ENCODE measurements at regions not wholly inside any gene's neighbourhood (a gene's known extent, or its start where the extent isn't known, plus 50 kb on each side); places are given as distances from the start of the nearest gene placed in this dataset.
A peak's percentile ranks its signal among the peaks of the same experiment; 100 is the strongest.

GRCh38 chr18:70493461-70493860 is 204.6 kb downstream of the SOCS6 start:
- Histone ChIP-seq H3K4me3 (no peak overlapping the region), H3K4me1 (no peaks in the 10 kb centered on the region), H3K27me3 (ENCODE audit: low read depth) (no peaks in the 10 kb centered on the region), H3K9me3 (no peaks in the 10 kb centered on the region), H3K27ac (no peak overlapping the region), H3K36me3 (no peaks in the 10 kb centered on the region)
- intact Hi-C loops (cut with DNase I), result no loop called here
- ATAC-seq (no peak), DNase-seq (no peak)
- no peak for TF ChIP-seq CTCF (IDR thresholded peaks at IDR 0.05)

GRCh38 chr18:70491734-70492348 is 203.0 kb downstream of the SOCS6 start:
- Histone ChIP-seq H3K27me3 (ENCODE audit: low read depth) (no peaks in the 10 kb centered on the region), H3K4me3 (no peak overlapping the region), H3K27ac (no peak overlapping the region), H3K36me3 (no peaks in the 10 kb centered on the region), H3K4me1 (no peaks in the 10 kb centered on the region), H3K9me3 (no peaks in the 10 kb centered on the region)
- peak; percentile 79 for TF ChIP-seq CTCF (IDR thresholded peaks at IDR 0.05)
- ATAC-seq (peak; percentile 76 to 79), DNase-seq (no peak)
- intact Hi-C loops (cut with DNase I), result no loop called here

- no peak overlapping the region for H3K4me3 ChIP-seq
- no peaks in the 10 kb centered on the region for H3K36me3 ChIP-seq
- H3K27me3 ChIP-seq (ENCODE audit: low read depth), result no peaks in the 10 kb centered on the region
- peak; percentile 67 for TF ChIP-seq CTCF (IDR thresholded peaks at IDR 0.05)
- DNase-seq, result no peak
- H3K27ac ChIP-seq, result peak overlapping the region; percentile 34
- H3K9me3 ChIP-seq, result no peaks in the 10 kb centered on the region
- no peaks in the 10 kb centered on the region for H3K4me1 ChIP-seq
- intact Hi-C loops (cut with DNase I), result no loop called here
- ATAC-seq, result peak; percentile 76 to 86
Measured at GRCh38 chr18:70489986-70490933, 201.4 kb downstream of the SOCS6 start.

- H3K4me3 ChIP-seq, result no peak overlapping the region
- DNase-seq, result no peak
- no peaks in the 10 kb centered on the region for H3K36me3 ChIP-seq
- no peaks in the 10 kb centered on the region for H3K4me1 ChIP-seq
- TF ChIP-seq CTCF (IDR thresholded peaks at IDR 0.05), result no peak
- no peaks in the 10 kb centered on the region for H3K9me3 ChIP-seq
- ATAC-seq, result peak in 1 of 2 donors; percentile 37
- intact Hi-C loops (cut with DNase I), result no loop called here
- H3K27me3 ChIP-seq (ENCODE audit: low read depth), result no peaks in the 10 kb centered on the region
- peak overlapping the region; percentile 34 for H3K27ac ChIP-seq
Measured at GRCh38 chr18:70489571-70489970, 200.7 kb downstream of the SOCS6 start.

GRCh38 chr18:70469916-70470315 is 181.1 kb downstream of the SOCS6 start:
- intact Hi-C loops (cut with DNase I), result no loop called here
- no peak for TF ChIP-seq CTCF (IDR thresholded peaks at IDR 0.05)
- no peaks in the 10 kb centered on the region for H3K27me3 ChIP-seq (ENCODE audit: low read depth)
- no peaks in the 10 kb centered on the region for H3K4me1 ChIP-seq
- no peak for DNase-seq
- no peak overlapping the region for H3K27ac ChIP-seq
- peak in 1 of 2 donors; percentile 55 for ATAC-seq
- H3K36me3 ChIP-seq, result no peaks in the 10 kb centered on the region
- no peak overlapping the region for H3K4me3 ChIP-seq
- no peaks in the 10 kb centered on the region for H3K9me3 ChIP-seq

Data from lower lobe of right lung (tissue), 2 donors.